HCT116 (cell line): ENCODE measurements at regions not wholly inside any gene's neighbourhood (a gene's known extent, or its start where the extent isn't known, plus 50 kb on each side); places are given as distances from the start of the nearest gene placed in this dataset.

Experiments
- CTCF ChIP-seq, 3 experiments: fragments of 200-600 bp in 1 of 3; sonication (generic) in 1 of 3; IDR thresholded peaks in 2 of 3; conservative IDR thresholded peaks in 1 of 3; 2 replicates each; pipeline ENCODE4 v1.5.1; 2012 to 2017; ENCODE audit warnings: low read depth in 2 of 3, low read length in 2 of 3, antibody characterized with exemption in 1 of 3, borderline replicate concordance in 1 of 3, control low read depth in 1 of 3, mild to moderate bottlenecking in 1 of 3, mixed read lengths in 1 of 3, mixed run types in 1 of 3, moderate library complexity in 1 of 3; ENCODE audit not compliant: insufficient read depth in 1 of 3
- EGR1 ChIP-seq: IDR thresholded peaks from 2 replicates; pipeline ENCODE4 v1.6.1; 2012; ENCODE audit warnings: low read depth
- EZH2 ChIP-seq: fragments of 200-600 bp; sonication (generic); IDR thresholded peaks from 2 replicates; pipeline ENCODE4 v1.6.1; 2017; ENCODE audit warnings: antibody characterized with exemption, mixed run types
- JUND ChIP-seq: IDR thresholded peaks from 2 replicates; pipeline ENCODE4 v1.6.1; 2012
- MAX ChIP-seq: IDR thresholded peaks from 2 replicates; pipeline ENCODE4 v1.6.1; 2012
- POLR2A ChIP-seq: IDR thresholded peaks from 2 replicates; pipeline ENCODE4 v1.7.0; 2011; ENCODE audit warnings: borderline replicate concordance; ENCODE audit not compliant: insufficient read depth, insufficient read length; ENCODE audit errors: extremely low read depth
- POLR2AphosphoS5 ChIP-seq: IDR thresholded peaks from 2 replicates; pipeline ENCODE4 v1.6.1; 2011; ENCODE audit warnings: mild to moderate bottlenecking, low read depth, low read length, moderate library complexity
- RAD21 ChIP-seq: IDR thresholded peaks from 2 replicates; pipeline ENCODE4 v1.6.1; 2012; ENCODE audit warnings: low read depth, mild to moderate bottlenecking
- SIN3A ChIP-seq: IDR thresholded peaks from 2 replicates; pipeline ENCODE4 v1.6.1; 2012; ENCODE audit warnings: low read depth
- SP1 ChIP-seq: IDR thresholded peaks from 2 replicates; pipeline ENCODE4 v1.6.1; 2012; ENCODE audit warnings: low read depth
- YY1 ChIP-seq: IDR thresholded peaks from 2 replicates; pipeline ENCODE4 v1.6.1; 2011; ENCODE audit warnings: low read length, low read depth, moderate library complexity, mild to moderate bottlenecking; ENCODE audit not compliant: insufficient replicate concordance; ENCODE audit errors: extremely low read depth
- ZBTB33 ChIP-seq: IDR thresholded peaks from 2 replicates; pipeline ENCODE4 v1.6.1; 2011; ENCODE audit warnings: mild to moderate bottlenecking, low read length, moderate library complexity; ENCODE audit not compliant: insufficient replicate concordance; ENCODE audit errors: extremely low read depth
- ZFX ChIP-seq: fragments of 450-650 bp; IDR thresholded peaks from 2 replicates; pipeline ENCODE4 v1.6.1; 2017
- TF ChIP-seq, protein P1 (sequence below): IDR thresholded peaks from 2 replicates; pipeline ENCODE4 v1.6.1; 2012; ENCODE audit warnings: low read depth

GRCh38 chr3:189429019-189429418 is 202.2 kb upstream of the TP63 start:
- TF ChIP-seq ZFX, result no peak
- no peak for TF ChIP-seq MAX
- TF ChIP-seq CTCF (IDR thresholded peaks at IDR 0.05 in 2 of 3, conservative IDR thresholded peaks at IDR 0.05 in 1 of 3; ENCODE audit: borderline replicate concordance in 1 of 3, insufficient read depth in 1 of 3, low read depth in 2 of 3, low read length in 2 of 3), result no peak
- no peak for TF ChIP-seq RAD21
- no peak for TF ChIP-seq SP1
- no peak for TF ChIP-seq EZH2
- TF ChIP-seq POLR2A, result no peak
- TF ChIP-seq POLR2AphosphoS5, result no peak
- TF ChIP-seq, protein P1, sequence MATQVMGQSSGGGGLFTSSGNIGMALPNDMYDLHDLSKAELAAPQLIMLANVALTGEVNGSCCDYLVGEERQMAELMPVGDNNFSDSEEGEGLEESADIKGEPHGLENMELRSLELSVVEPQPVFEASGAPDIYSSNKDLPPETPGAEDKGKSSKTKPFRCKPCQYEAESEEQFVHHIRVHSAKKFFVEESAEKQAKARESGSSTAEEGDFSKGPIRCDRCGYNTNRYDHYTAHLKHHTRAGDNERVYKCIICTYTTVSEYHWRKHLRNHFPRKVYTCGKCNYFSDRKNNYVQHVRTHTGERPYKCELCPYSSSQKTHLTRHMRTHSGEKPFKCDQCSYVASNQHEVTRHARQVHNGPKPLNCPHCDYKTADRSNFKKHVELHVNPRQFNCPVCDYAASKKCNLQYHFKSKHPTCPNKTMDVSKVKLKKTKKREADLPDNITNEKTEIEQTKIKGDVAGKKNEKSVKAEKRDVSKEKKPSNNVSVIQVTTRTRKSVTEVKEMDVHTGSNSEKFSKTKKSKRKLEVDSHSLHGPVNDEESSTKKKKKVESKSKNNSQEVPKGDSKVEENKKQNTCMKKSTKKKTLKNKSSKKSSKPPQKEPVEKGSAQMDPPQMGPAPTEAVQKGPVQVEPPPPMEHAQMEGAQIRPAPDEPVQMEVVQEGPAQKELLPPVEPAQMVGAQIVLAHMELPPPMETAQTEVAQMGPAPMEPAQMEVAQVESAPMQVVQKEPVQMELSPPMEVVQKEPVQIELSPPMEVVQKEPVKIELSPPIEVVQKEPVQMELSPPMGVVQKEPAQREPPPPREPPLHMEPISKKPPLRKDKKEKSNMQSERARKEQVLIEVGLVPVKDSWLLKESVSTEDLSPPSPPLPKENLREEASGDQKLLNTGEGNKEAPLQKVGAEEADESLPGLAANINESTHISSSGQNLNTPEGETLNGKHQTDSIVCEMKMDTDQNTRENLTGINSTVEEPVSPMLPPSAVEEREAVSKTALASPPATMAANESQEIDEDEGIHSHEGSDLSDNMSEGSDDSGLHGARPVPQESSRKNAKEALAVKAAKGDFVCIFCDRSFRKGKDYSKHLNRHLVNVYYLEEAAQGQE, result no peak
- no peak for TF ChIP-seq YY1
- TF ChIP-seq ZBTB33, result no peak
- no peak for TF ChIP-seq EGR1
- TF ChIP-seq SIN3A, result no peak
- TF ChIP-seq JUND, result no peak
